IPS DF 6.9 (cell line): ENCODE measurements at regions not wholly inside any gene's neighbourhood (a gene's known extent, or its start where the extent isn't known, plus 50 kb on each side); places are given as distances from the start of the nearest gene placed in this dataset.
"Not testable (repeated sequence)": the region's sequence is repeated elsewhere in the genome, so short reads cannot be mapped to it uniquely, and the experiment has no call there.

ENCODE experiments used
- DNase-seq: peaks from one replicate; pipeline ENCODE4 v3.0.0-alpha.2; 2013; ENCODE audit warnings: low read depth, low spot score
- H3K27ac ChIP-seq: one replicate; pipeline ENCODE4 v1.5.1; 2013; ENCODE audit warnings: low read length, control low read depth
- H3K27me3 ChIP-seq: 2 replicates; pipeline ENCODE4 v1.6.1; 2013; ENCODE audit warnings: mild to moderate bottlenecking, low read length; ENCODE audit not compliant: control insufficient read depth, insufficient read depth
- H3K36me3 ChIP-seq: 2 replicates; pipeline ENCODE4 v1.6.1; 2013; ENCODE audit warnings: low read length; ENCODE audit not compliant: control insufficient read depth, insufficient read depth
- H3K4me1 ChIP-seq: 2 replicates; pipeline ENCODE4 v1.6.1; 2013; ENCODE audit warnings: low read length; ENCODE audit not compliant: control insufficient read depth, insufficient read depth
- H3K4me3 ChIP-seq: 2 replicates; pipeline ENCODE4 v1.5.1; 2013; ENCODE audit warnings: mild to moderate bottlenecking, low read length
- H3K9me3 ChIP-seq: 2 replicates; pipeline ENCODE4 v1.6.1; 2013; ENCODE audit warnings: low read length, inconsistent platforms; ENCODE audit not compliant: control insufficient read depth, insufficient read depth
- WGBS: extraction: QIAGEN DNeasy Blood & Tissue Kit; methylation state at CpG from one replicate; pipeline ENCODE4 v1.1.7; 2013; ENCODE audit warnings: mixed read lengths, missing lambda C conversion rate; ENCODE audit not compliant: insufficient read length, insufficient coverage; 5-methylcytosine and 5-hydroxymethylcytosine counted together

DNA sequence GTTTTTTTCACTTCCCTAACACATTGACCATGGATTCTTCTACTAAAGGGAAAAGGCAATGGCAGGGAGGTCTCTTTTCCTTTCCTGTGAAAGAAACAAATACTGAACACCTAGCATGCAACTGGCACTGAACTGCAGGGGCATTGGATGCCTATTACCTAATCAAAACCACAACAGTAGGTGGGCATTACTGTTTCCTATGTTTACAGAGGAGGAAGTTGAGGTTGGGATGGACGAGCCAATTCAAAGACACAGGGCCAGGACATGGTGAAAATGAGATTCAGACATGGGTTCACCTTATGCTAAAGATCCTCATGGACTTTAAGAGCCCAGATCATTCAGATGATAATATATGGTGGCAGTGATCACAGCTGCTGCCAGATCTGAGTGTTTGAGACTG, 407.0 kb downstream of the MIAT start:
- Histone ChIP-seq H3K27me3 (no peaks in the 10 kb centered on the region), H3K4me1 (no peaks in the 10 kb centered on the region), H3K27ac (no peak overlapping the region), H3K4me3 (no peak overlapping the region), H3K36me3 (no peaks in the 10 kb centered on the region), H3K9me3 (no peaks in the 10 kb centered on the region)
- no peak for DNase-seq
- no CpG with 5 or more reads among the region's 1 CpG for WGBS

DNA sequence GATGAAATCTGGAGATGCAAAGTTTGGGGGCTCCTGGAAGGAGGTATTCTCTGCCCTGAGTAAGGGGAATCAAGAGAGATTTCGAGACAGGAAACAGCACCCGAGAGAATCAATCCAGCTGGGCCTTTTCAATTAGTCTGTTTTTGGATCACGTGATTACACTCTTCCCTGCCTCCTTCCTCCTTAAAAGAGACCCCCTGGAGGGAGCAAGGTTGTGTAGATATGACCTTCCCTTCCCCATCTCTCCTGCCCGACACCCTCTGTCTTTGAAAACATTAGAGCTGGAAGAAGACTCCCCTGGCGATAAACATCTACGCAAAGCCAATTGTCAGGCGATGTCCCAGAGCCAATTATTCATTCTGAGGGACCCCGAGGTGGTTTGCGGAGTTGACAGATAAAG, 407.9 kb downstream of the MIAT start:
- Histone ChIP-seq H3K27ac (no peak overlapping the region), H3K9me3 (no peaks in the 10 kb centered on the region), H3K4me1 (no peaks in the 10 kb centered on the region), H3K4me3 (no peak overlapping the region), H3K27me3 (no peaks in the 10 kb centered on the region), H3K36me3 (no peaks in the 10 kb centered on the region)
- no CpG with 5 or more reads among the region's 9 CpGs for WGBS
- no peak for DNase-seq

DNA sequence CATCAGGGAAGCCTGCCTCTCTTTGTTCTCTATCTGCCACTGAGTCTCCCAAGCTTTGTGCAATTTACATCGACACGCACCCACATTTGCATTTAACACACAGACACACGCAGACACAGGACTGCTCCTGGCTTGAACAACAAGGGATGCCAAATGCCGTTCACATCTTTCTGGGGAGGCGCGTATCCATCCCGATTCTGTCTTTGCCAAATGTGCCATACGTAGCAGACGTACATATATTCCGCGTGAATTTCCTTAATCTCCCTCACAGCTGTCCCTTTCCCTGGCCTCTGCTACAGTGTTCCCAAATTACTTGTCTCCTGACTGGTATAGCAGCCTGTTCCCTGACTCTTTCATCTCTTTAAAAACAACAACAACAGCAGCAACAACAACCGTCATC, 409.5 kb downstream of the MIAT start:
- Histone ChIP-seq H3K27me3 (no peaks in the 10 kb centered on the region), H3K36me3 (no peaks in the 10 kb centered on the region), H3K4me1 (no peaks in the 10 kb centered on the region), H3K27ac (no peak overlapping the region), H3K9me3 (no peaks in the 10 kb centered on the region), H3K4me3 (no peak overlapping the region)
- DNase-seq: no peak
- no CpG with 5 or more reads among the region's 12 CpGs for WGBS

DNA sequence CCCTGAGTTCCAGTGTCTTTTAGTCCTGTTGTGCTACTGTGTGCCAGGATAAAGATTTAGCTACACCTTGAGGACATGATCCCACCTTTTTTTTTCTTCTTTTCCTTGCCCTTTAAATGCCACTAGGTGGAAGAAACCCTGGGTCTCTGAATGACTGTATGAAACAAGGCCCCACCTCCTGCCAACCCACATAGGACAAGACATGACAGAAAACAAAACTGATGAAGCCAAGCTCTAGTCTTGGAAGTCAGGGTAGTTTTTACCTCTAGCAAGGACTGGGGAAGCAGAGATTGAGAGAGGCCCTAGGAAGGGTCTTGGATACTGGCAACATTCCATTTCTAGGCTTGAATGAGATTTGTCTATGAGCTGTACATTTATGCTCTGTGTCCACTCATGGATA, 410.7 kb downstream of the MIAT start:
- no peak for DNase-seq
- Histone ChIP-seq H3K4me1 (no peaks in the 10 kb centered on the region), H3K36me3 (no peaks in the 10 kb centered on the region), H3K4me3 (no peak overlapping the region), H3K27me3 (no peaks in the 10 kb centered on the region), H3K9me3 (no peaks in the 10 kb centered on the region), H3K27ac (no peak overlapping the region)

DNA sequence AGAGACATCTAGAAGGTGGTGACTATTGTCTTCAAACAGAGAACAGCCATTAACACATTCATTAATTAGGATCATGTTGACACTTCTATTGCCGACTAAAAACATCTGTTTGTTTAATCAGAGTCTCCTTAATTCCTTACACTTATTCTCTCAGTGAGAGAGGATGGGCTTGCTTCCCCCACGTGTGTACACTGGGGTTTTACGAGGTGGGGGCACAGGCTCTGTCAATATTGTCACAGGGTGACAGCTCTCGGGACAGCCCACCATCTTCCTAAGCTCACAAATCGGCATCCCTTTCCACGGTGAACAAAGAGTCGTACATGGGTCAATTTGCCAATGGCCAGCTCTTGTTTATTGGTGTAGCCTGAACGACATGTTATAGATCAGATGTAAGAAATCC, 413.2 kb downstream of the MIAT start:
- H3K27me3 ChIP-seq: no peaks in the 10 kb centered on the region
- H3K9me3 ChIP-seq: no peaks in the 10 kb centered on the region
- no peaks in the 10 kb centered on the region for H3K4me1 ChIP-seq
- no peak overlapping the region for H3K4me3 ChIP-seq
- whole genome bisulfite sequencing: no CpG with 5 or more reads among the region's 8 CpGs
- no peaks in the 10 kb centered on the region for H3K36me3 ChIP-seq
- DNase-seq: no peak
- no peak overlapping the region for H3K27ac ChIP-seq

DNA sequence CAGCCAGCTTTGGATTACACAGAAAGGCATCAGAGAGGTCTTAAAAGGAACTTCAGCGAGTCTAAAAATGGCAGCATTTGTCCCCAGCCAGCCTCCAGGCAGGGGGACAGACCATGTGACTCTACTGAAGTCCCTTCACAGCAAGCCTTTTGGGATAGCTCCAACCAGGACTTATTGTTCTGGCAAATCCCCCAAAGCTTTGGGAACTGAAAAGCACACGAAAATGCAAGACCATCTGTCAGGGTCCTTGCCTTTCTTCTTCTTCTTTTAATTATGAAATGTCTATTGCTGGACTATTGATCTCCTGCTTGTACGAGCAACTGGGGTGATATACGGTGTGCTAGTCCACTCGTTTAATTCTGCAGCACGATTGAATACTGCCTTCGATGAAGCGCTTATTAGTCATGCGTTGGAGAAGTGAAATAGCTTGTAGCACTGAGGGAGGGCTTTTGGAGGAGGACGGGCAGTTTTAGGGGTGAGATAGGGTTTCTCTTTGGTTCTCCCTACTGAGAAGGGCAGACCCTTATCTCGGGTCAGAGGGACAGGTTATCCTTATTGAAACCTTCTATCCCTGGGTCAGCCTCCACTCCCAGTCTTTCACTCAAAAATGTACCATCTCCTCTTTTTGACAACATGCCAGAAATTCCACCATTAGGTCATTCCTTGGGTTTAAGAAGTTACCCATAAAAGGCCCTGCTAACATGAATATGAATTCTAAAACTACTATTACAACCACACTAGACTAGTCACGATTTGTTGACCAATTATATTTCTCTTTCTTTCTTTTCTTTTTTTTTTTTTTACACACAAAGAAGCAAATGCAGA, 416.4 kb downstream of the MIAT start:
- DNase-seq: no peak
- H3K36me3 ChIP-seq: no peaks in the 10 kb centered on the region
- H3K4me3 ChIP-seq: no peak overlapping the region
- H3K27me3 ChIP-seq: no peaks in the 10 kb centered on the region
- WGBS: no CpG with 5 or more reads among the region's 12 CpGs
- no peak overlapping the region for H3K27ac ChIP-seq
- no peaks in the 10 kb centered on the region for H3K9me3 ChIP-seq
- H3K4me1 ChIP-seq: no peaks in the 10 kb centered on the region

DNA sequence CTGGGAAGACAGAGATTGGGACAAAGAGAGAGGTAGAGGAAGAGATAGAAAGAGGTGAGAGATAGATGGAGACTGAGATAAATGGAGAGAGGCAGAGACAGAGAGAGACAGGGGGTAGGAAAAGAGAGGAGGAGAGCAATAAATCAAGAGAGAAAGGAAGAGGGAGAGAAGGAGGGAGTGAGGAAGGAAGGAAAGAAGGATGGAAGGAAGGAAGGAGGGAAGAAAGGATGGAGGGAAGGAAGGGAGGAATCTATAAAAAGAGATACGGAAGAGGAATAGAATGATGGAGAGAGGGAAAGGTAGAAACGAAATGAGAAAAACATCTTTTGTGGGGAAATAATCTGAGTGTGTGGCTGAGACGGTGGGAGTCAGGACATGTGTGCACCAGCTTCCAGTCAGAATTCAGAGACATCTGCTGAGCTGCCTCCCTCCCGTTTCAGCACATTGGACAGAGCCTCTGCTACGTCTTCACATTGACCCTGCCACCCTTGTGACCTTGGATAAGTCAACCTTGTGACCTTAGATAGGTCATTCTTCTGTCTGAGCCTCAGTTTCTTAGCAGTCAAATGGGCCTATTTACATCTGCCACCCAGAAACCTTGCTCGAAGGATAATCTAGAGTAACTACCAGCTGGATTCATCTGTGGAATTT, 417.8 kb downstream of the MIAT start:
- no peaks in the 10 kb centered on the region for H3K4me1 ChIP-seq
- H3K36me3 ChIP-seq: no peaks in the 10 kb centered on the region
- no peak overlapping the region for H3K27ac ChIP-seq
- H3K9me3 ChIP-seq: no peaks in the 10 kb centered on the region
- H3K4me3 ChIP-seq: no peak overlapping the region
- no peaks in the 10 kb centered on the region for H3K27me3 ChIP-seq
- WGBS: 100% methylated on average over 2 of the region's 6 CpGs
- DNase-seq: no peak

DNA sequence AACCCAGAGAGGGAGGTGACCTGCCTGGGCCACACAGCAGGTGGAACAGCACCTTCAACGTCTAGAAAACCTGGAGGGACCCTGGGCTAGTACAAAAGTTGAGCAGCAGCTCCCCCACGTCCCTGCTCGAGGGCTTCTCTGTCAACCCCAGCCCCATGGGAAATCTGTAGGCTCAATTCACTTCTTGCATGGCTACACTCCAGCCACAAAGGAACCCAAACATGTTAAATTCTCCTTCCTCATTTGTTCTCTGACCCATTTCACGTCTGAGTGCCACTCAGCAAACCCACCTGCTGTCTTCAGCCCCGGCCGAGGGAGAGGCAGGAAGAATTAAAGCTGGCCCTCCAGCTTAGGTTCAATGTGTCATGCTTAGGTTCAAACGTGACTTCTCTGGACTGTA, 418.5 kb downstream of the MIAT start:
- Histone ChIP-seq H3K27ac (no peak overlapping the region), H3K36me3 (no peaks in the 10 kb centered on the region), H3K4me3 (no peak overlapping the region), H3K4me1 (no peaks in the 10 kb centered on the region), H3K27me3 (no peaks in the 10 kb centered on the region), H3K9me3 (no peaks in the 10 kb centered on the region)
- DNase-seq: no peak
- WGBS: no CpG with 5 or more reads among the region's 7 CpGs

DNA sequence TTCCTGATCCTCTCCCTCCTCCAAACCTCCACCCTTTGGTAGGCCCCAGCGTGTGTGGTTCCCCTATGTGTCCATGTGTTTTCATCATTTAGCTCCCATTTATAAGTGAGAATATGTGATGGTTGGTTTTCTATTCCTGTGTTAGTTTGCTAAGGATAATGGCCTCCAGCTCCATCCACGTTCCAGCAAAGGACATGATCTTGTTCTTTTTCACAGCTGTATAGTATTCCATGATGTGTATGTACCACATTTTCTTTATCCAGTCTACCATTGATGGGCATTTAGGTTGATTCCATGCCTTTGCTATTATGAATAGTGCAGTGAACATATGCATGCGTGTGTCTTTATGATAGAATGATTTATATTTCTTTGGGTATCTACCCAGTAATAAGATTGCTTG, 420.7 kb downstream of the MIAT start:
- H3K27me3 ChIP-seq, H3K4me1 ChIP-seq, H3K4me3 ChIP-seq, H3K9me3 ChIP-seq, H3K27ac ChIP-seq, H3K36me3 ChIP-seq, DNase-seq: not testable (repeated sequence)
- no CpG with 5 or more reads among the region's 3 CpGs for WGBS

DNA sequence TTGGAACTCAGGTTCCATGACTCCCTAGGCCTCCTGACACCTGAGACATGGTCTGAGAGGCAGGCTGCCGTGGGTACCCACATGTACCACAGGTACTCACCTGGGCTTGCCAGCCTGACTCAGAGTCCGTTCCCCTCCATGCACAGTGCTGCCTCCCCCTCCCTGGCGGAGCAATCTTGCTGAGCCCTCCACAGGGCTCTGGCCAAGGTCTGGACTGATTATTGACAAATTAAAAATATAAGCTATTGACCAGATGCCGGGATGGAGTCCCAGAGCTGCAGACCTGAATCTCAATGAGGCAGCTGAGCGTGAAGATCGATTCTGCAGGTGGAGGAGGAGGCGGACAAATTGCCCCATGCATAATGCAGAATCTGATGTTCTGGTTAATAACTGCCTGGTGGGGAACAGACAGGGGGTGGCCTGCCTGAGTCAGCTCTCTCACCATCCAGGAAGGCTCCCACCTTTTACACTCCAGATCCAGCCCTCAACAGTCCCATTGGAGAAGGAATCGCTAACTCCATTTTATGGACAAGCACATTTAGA, 422.7 kb downstream of the MIAT start:
- no CpG with 5 or more reads among the region's 8 CpGs for WGBS
- no peaks in the 10 kb centered on the region for H3K36me3 ChIP-seq
- DNase-seq: no peak
- H3K4me3 ChIP-seq: no peak overlapping the region
- no peak overlapping the region for H3K27ac ChIP-seq
- no peaks in the 10 kb centered on the region for H3K9me3 ChIP-seq
- H3K4me1 ChIP-seq: no peaks in the 10 kb centered on the region
- H3K27me3 ChIP-seq: no peaks in the 10 kb centered on the region

DNA sequence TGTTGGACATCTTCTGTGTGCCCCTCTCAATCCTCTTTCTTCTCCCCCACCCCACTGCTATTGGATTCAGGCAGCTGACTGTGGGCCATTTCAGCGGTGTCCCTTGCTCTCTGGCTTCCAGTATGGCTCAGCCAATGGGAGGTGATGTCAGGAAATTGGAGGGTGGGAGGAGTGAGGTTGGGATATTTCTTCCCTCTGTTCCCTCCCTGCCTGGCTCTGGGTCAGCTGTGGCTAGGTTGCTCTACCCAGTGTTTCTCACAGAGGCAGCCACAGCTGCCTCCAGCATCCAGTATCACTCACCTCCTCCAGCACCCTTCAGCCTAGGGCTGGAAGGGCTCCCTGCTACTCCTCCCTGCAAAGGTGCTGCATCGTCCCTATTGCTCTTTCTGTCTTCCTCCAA, 423.5 kb downstream of the MIAT start:
- DNase-seq: no peak
- no peaks in the 10 kb centered on the region for H3K27me3 ChIP-seq
- WGBS: no CpG with 5 or more reads among the region's 2 CpGs

More for the DNA sequence above, 423.5 kb downstream of the MIAT start:
- H3K27ac ChIP-seq: no peak overlapping the region
- H3K36me3 ChIP-seq: no peaks in the 10 kb centered on the region
- no peaks in the 10 kb centered on the region for H3K9me3 ChIP-seq
- H3K4me3 ChIP-seq: no peak overlapping the region
- no peaks in the 10 kb centered on the region for H3K4me1 ChIP-seq
